ENCODE measurements at regions not wholly inside any gene's neighbourhood (a gene's known extent, or its start where the extent isn't known, plus 50 kb on each side); places are given as distances from the start of the nearest gene placed in this dataset.
A peak's percentile ranks its signal among the peaks of the same experiment; 100 is the strongest.

DNA sequence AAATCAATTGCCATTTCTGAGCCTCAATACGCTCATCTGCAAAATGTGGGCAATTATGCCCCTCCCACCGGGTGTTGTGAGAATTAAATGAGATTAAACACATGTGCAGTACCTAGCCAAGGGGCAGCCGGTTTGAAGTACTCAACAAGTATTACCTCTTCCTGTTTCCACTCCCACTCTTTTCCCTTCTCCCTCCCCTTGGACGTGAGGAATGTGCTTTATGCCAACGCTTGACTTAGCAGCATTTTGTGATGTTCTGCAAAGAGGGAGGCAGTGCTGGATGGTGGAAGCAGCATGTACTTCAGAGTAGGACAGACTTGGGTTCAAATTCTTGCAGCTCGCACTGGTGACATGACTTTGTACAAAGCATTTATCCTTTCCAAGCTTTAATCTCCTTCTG lies 306.0 kb downstream of the BUD13 start:
- no peak for DNase-seq

DNA sequence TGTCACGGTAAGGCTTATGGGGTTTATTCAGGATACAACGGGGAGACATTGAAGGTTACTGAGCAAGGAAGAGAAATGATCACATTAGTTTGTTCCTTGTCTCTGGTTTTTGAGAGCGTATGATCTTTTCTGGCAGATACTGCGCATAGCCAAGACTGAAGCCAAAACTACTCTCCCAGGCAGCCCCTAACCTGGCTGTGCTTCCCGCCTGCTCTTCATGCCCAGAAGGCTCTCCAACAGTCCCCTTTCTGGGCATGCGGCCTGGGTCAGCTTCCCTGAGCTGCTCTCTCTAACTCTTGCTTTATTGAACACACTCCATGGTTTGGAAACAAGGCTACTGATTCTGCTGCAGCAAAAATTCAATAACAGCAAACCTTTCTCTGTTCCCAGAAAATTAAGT lies 306.6 kb downstream of the BUD13 start:
- no peak for DNase-seq

DNA sequence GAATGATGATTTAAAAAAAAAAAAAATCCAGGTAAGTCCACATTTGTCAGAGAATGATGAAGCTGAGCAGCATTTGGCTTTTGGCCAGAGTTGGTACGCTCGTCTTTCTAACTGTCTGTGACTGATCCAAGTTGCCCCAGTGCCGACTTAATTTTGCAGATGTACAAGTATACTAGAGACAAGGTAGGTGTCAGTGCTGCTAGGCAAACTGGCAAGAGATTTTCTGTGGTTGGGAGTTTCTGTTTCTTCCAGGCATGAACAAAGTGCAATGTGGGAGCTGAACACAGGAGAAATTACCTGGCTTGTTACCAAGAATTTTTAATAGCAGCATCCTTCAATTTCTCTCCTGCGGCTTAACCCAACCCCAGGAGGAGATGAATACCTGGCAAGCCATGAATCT lies 307.7 kb downstream of the BUD13 start:
- DNase-seq, result no peak

DNA sequence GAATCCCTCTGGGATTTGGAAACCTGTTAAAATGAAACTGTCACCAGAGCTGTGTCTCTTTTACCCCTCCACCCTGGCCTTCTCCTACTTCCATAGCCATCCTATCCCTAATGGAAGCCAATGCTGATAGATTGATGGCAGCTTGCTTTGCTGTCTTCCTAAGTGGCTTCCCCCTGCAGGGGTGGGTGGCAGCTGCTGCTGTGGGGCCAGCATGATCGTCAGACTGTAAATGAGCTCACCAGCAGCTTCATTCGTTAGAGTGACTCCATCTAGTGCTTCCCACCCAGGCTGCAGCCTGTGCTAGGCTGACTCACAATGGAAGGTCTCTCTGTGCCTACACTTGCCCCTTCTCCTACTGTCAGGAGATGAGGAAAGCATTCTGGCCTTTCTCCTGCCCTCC lies 311.0 kb downstream of the BUD13 start:
- DNase-seq, result no peak

DNA sequence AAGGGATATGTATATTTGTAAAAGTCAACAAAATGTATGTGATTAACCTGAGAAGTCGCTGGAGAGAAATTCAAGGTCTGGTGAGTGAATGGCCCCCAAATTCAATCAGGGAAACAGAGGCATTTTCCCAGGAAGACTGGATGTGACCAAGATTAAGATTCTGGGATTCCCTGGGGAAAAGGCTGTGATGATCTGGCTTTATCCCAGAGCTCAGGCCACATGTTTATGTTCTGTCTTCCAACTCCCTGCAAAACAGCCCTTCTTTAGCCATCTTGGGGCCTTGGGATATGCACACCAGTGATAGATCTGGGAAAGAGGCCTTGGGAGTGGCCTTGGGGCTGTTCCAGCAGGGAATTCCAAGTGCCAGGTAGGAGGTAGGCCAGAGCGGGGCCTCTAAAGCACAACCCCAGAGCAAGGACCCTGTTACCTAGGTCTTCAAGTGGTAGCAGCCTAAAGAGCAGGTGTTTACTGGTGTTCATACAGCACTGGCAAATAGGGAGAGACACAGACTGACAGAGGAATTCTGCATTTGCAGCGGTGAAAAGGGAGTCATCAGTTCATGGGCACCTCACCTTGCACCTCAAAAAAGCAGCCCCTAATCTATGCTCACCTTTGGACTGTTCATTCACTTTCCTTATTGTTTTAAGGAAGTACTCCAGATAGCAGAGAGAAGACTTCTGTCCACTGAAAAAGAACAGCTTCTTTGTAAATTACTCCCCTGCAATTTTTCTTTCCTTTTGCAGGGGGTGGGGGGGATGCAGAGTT lies 312.4 kb downstream of the BUD13 start:
- DNase-seq, result no peak

DNA sequence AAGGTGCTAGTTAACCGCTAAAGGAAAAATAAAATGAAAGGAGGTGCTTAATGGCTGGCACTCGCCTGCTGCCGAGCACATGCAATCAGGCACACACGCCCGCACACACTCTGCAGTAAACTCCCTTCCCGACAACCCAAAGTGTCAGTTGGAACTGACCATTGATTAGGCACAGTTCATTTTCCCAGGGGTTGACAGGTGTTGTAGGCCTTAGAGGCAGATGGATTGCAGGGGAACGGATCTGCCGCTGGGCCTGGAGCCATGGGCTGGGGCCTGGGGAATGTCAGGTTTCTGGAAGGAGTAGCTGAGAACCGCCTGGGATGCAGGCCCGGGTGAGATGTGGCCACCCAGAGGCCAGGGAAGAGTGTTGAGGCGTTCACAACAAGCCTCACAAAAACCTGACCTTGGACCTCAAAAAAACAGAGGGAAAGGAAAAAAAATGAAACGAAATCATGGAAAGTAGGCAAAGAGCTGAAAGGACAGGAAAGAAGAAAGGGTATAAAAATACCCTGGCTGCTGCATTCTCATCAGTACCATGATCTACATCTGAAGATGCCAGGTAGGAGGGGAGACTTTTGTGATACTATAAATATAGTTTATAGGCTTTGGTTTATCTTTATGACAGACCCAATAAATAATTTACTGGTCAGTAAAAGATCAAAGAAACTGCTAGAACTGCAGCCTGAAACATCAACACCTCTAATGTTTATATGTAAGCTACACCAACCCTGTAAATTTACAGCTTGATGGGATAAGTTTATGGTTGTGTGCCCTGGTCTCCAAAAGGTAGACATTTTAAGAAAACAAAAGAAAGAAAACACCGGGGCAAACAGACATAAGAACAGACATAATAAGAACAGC lies 313.4 kb downstream of the BUD13 start:
- no peak for DNase-seq

DNA sequence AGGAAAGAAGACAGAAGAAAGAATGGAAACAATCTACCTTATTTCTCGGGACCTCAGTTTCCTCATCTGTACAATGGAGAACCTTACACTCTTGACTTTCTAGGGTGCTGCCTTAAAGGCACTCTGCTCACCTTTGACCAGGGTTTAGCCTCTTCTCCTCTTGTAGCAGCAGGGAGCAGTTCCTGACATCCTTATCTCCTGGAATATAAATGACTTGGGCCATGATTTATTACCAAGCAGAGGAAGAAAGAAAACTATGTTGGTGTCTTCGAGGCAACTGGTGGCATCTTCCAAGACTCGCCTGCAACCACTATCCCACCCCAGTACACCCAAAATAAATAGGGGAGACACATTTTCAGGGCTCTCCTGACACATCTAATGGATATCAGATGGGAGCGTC lies 314.2 kb downstream of the BUD13 start:
- DNase-seq, result no peak

DNA sequence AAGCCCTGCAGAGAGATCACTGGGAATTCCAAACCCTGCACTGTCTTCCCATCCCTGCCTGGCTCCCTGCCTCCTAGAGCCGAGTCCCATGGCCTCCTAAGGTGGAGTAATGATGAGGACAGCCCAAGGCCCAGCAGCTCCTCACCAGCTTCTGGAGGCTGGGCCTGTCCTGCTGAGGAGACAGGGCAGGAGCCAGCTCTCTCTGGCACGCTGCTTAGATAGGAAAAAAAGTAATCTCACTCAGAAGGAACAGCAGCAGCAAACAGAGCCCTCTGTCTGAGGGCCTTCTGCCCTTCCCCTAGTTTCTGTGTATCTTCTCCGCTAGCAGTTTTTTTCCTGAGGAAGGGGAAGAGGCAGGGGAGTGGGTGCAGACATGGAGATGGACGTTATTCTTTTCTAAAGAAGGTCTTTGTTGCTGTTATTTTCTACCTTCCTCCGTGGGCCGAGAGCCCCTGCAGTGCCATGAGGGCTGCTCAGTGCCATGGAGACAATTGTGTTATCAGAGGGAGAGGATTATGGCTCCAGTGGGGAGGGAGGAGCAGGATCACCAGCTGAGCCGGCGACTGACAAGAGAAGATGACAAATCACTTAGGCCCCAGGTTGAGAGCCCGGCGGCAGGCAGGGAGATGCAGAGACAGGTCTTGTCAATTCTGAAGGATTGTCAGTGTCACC lies 315.3 kb downstream of the BUD13 start:
- no peak for DNase-seq

DNA sequence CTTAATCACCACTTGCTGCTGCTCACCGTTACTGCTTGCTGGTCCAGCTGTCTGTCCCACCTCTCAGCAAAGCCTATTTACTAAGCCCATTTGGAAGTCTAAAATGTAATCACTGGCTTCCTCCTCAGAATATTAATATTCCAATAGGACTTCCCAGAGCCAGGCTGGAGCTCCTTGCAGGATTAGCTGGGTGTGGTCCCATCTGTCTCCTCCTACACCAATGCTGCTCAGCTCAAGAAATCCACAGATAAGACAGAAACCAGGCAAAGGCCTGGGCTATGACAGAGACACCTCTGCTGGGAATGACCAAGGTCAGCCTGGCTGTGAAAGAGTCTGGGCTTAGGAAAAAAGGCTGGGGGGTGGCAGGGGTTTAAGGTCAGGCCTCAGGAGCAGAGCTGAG lies 317.8 kb downstream of the BUD13 start:
- DNase-seq, result no peak

DNA sequence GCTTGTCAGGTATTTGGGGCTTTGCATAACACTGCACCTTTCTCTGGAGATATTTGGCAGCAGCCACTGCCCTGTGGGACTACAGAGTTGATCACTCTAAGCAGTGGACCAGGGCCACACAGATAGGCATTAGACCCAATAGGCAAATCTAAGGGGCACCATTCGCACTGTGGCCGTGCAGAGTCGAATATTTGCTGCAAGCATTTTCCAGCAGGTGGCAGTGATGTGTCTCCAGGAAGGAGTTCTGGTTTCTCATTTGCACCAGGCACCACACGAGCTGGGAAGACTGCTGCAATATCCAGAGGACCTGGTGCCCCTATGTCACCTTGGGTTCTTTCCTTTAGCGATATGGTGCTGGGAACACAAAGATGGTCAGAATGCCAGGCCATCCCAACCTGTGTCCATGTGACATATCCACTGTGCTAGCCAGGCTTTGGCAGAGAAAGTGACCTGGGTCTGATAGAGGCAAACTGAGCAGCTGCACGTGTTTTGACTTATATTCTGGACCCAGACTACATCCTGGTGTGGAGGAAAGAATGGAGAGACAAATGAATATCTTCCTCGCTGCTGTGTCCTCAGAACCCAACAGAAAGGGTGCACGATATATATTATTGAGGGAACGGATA lies 318.7 kb downstream of the BUD13 start:
- peak; percentile 1 for DNase-seq

DNA sequence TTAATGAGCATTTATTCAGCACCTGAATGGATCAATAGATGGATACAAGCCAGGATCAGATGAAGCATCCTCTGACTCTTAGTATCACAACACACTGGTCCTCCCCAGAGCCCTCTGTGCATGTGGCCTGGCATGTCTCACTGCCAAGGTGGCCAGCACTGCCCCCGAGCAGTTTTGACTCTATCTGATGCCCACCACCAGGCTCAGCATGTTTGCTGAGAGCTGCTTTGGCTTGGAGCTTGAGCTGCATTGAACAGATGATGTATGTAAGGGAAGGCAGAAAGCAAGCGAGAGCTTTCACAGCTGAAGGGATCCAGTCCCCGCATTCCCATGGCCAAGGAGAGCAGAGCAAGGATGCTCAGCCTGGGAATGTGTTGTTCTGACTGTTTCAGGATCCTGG lies 320.3 kb downstream of the BUD13 start:
- DNase-seq, result no peak

DNA sequence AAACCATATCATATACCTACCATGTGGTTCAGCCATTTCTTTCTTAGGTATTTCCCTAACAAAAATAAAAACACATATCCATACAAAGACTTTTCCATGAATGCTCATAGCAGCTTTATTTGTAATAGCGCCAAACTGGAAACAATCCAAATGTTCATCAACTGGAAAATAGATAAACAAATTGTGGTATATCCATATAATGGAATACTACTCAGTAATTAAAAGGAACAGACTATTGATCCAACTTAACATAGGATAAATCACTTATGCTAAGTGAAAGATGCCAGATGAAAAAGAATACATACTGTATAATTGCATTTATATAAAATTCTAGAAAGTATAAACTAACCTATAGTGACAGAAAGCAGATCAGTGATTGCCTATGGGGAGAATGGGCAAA lies 323.3 kb downstream of the BUD13 start:
- DNase-seq, result no peak

DNA sequence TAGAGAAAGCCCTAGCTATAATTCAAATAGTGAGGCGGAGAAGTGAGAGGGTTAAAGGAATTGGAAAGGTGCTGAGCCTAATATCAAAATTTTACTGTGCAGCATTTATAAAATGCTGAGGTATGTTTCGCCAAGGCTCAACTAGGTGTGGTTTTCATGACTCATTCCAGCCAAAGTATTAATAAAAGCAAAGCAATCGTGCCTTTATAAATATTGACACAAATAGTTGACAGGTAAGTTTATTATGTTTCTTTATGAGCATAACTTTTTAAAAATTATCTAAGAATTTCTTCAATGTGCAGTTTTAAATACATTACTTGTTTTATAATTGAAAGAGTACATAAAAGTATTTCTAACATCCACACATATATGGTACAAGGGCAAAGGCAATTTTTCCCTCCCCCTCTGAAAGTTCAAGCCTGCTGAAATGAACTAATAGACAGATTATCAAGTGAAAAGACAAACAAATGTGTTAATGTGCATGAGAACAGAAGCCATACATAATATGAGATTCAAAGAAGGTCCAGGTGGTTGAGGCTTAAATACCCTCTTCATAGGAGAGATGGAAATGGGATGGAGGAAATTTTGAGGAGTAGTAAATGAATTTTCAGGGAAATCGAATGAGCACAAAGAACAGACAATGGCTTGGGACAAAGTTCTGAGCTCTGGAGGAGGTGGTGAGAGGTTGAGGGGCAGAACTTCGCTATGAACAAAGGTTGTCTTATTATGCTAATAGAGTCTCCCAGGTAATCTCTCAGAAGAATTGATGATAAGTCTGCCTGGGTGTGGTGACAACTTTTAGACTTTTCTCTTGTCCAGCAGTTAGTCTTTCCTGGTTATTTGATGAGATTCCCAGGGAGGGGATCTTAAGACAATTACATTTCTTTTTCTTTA lies 326.5 kb downstream of the BUD13 start:
- DNase-seq, result no peak

DNA sequence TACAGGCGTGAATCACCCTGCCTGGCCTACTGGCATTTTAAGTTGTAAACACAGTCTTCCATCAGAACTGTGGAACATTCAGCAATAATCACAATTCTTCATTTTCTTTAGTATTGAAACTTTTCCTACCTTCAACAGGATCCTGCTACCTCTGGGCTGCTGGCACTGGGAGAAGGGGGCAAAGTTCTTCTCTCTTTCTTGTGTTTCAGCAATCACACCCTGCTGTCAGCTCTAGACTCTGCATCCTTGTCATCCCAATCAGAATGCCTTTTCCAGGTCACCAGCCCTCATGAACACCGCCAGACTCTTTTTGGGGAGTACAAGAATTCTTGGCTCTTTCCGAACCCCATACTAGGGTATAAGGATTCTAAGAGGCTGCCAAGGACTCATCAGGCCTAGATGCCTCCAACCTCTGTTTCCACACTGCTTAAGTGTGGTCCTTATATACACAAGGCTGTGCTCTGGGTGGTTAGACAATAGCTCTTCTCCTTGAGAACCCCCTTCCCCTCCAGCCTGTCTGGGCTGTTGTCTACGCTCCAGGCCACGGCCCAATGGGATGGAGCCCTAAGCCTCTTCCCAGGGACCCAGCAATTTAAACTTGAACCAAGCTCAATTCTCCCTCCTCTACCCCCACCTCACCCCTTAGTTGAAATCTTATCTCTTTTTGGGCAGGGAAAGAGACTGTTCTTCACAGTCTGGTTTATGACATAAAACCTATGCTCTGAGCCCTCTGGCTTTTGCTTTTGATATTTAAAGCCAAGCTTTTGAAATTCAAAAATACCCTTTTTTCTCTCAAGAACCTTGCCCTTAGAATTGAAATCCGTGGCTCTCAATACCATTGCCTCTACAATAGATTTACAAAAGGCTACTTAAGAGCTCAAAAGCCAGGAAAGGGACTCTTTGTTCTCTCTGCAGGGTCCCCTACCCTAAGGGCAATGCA lies 327.4 kb downstream of the BUD13 start:
- DNase-seq, result no peak

DNA sequence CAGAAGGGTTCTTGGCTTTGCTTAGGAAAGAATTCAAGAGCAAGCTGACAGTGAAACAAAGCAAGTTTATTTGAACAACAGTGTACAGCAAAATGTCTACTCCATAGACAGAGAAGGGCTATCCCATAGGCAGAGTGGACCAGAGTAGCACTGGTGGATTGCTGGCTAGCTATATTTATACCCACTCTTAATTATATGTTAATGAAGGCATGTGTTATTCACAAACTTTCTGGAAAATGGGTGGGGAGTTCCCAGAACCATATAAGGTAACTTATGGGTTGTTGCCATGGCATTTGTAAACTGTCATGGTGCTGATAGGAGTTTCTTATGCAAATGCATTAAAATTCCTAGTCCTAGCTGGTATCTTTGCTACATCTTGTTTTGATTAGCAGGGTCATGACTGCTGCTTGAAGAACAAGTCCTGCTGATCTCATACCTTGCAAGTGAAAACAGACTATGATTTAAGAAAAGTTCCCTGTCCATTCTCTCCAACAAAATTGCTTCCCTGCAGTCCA lies 330.5 kb downstream of the BUD13 start:
- no peak for DNase-seq

DNA sequence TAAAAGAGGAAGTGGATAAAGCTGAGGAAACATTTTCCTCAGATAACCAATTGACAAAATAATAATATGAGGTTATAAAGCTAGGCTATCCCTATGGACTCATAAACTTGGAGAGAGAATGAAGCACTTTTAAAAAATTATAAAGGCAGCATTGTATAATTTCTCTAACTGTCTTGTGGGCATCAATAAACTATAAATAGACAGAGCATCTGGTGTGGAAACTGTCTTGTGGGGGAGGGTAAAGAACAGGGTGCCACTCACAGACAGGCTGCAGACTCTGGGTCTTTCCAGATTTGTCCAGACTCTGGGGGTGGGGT lies 333.5 kb downstream of the BUD13 start:
- DNase-seq, result no peak

DNA sequence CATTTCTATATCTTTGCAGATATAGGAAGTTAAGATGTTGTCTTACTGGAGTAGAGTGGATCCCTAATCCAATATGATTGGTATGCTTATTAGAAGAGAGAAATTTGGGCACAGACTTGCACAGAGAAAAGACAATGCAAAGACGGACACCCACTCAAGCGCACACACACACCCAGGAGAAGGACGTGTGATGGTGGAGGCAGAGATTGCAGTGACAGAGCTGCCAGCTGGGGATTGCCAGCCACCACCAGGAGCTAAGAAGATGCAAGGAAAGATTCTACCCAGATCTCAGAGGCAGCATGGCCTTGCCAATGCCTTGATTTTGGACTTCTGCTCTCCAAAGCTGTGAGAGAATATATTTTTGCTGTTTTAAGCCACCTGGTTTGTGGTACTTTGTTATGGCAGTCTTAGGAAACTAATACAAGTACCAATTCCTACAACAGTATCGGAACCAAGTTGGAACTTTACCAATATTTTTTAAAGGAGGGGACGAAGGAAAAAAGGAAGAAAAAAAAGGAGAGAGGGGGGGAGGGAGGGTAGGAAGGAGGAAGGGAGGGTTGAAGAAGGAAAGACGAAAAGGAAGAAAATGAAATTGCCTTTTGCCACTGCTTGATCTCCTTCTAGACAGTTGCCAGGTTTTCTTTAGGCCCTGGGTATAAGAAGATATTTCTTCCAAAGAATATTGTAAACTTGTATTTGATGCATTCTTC lies 334.0 kb downstream of the BUD13 start:
- DNase-seq, result no peak

DNA sequence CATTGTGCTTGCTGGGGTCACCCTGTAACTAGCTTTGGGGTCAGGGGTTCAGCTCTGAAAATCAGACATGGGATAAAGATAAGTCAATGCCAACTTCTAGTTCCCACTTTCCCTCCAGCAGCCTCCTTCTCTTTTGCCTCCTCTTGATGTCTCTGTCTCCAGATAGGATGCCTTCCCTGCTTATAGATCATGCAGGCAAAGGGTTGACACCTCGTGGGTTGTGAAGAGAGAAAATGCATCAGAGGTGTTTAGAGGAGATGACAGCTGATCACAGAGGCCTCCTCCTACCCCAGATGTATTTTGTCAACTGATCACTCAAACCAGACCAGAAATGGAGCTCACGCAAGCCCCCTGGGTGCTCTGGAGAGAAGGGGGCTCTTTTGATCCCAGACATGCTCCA lies 337.8 kb downstream of the BUD13 start:
- no peak for DNase-seq

DNA sequence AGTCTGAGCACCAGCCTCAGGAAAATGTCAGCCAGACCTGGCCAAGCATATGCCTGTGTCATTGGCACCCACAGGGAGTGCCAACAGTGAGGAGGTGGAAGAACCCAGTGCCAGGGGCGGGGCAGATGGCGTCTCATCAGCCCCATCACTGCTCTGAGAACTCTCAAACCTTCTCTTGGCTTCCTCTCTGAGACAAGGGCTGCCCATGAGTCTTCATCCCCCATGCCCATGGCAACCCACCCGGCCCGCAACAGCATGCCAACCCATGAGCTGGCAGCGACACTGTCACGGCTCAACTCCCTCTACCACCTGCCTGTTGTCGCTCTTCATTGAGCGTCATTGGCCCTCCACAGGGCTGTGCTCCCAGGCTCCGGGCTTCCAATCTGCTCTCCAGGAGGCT lies 340.5 kb downstream of the BUD13 start:
- no peak for DNase-seq

DNA sequence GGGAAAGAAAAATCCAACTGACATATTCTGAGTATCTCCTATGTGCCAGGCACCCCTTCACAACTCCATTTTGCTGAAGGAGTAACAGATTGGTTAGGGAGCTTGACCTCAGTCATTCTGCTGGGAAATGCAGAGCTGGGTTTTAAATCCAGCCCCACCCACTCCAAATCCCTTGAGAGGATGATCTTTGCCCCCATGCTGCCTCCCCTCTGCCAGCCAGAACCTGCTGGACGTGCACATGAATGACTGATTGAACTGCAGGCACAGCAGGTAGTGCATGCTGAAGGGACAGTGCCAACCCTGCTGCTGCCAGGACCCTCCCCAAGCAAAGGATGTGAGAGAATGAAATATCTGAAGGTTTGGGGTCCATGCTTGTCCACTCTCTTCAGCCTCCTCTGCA lies 340.9 kb downstream of the BUD13 start:
- no peak for DNase-seq

DNA sequence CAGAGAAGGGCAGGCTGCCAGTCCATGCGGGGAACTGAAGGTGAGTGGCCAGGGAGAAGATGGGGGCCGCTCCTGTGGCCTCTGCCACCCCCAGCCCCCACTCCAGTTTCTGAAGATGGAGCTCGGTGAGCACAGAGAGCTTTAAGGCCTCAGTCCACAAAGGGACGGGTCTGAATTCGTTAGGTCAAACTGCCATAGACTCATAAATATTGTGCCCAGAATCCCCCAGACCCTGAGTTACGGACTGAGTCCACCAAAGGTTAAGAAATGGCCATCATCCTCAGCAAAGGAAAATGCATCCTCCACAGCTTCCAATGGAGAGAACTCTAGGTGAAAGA lies 344.2 kb downstream of the BUD13 start:
- DNase-seq, result no peak

All from HCEC 1CT (cell line).